ENCODE measurements at regions not wholly inside any gene's neighbourhood (a gene's known extent, or its start where the extent isn't known, plus 50 kb on each side); places are given as distances from the start of the nearest gene placed in this dataset.
"Not testable (repeated sequence)": the region's sequence is repeated elsewhere in the genome, so short reads cannot be mapped to it uniquely, and the experiment has no call there.

- no peak for DNase-seq
These were observed 56.0 kb downstream of the EN1 start for GRCh38 chr2:118791483-118791882.

- no peak for DNase-seq
These were observed 60.7 kb downstream of the EN1 start for GRCh38 chr2:118786746-118787145.

- DNase-seq, result no peak
These were observed 62.6 kb downstream of the EN1 start for GRCh38 chr2:118784860-118785259.

- DNase-seq, result no peak
These were observed 68.1 kb downstream of the EN1 start for GRCh38 chr2:118779362-118779761.

- peak; percentile 67 for DNase-seq
These were observed 72.9 kb downstream of the EN1 start for GRCh38 chr2:118774458-118775133.

- peak; percentile 69 for DNase-seq
These were observed 73.6 kb downstream of the EN1 start for GRCh38 chr2:118773826-118774225.

- peak; percentile 11 for DNase-seq
These were observed 74.8 kb downstream of the EN1 start for GRCh38 chr2:118772487-118773200.

- no peak for DNase-seq
These were observed 77.6 kb downstream of the EN1 start for GRCh38 chr2:118769707-118770400.

GRCh38 chr2:118766871-118767270 is 80.6 kb downstream of the EN1 start:
- DNase-seq, result no peak

GRCh38 chr2:118764855-118765254 is 82.6 kb downstream of the EN1 start:
- DNase-seq, result no peak

- DNase-seq, result no peak
These were observed 83.7 kb downstream of the EN1 start for GRCh38 chr2:118763797-118764196.

GRCh38 chr2:118762290-118762689 is 85.2 kb downstream of the EN1 start:
- no peak for DNase-seq

- no peak for DNase-seq
These were observed 85.7 kb downstream of the EN1 start for GRCh38 chr2:118761771-118762170.

GRCh38 chr2:118755901-118756300 is 91.5 kb downstream of the EN1 start:
- DNase-seq, result no peak

- DNase-seq, result no peak
These were observed 92.1 kb downstream of the EN1 start for GRCh38 chr2:118755384-118755783.

- no peak for DNase-seq
These were observed 94.6 kb downstream of the EN1 start for GRCh38 chr2:118752762-118753429.

GRCh38 chr2:118750959-118751565 is 96.4 kb downstream of the EN1 start:
- DNase-seq, result no peak

- DNase-seq, result no peak
These were observed 99.1 kb downstream of the EN1 start for GRCh38 chr2:118748245-118748885.

GRCh38 chr2:118747637-118748036 is 99.8 kb downstream of the EN1 start:
- no peak for DNase-seq

- no peak for DNase-seq
These were observed 100.4 kb downstream of the EN1 start for GRCh38 chr2:118747066-118747465.

GRCh38 chr2:118744682-118745181 is 102.7 kb downstream of the EN1 start:
- not testable (repeated sequence) for DNase-seq

Measured in NCI-H510A treated with DMSO at 0.1 percent for 48 hours (cell line).